Activated T-helper 2 cell treated with anti-CD3 and anti-CD28 coated beads, Interferon-gamma antibody, Interleukin-2, Interleukin-4, amounts not matched to agents 10 μg/mL and 5 μg/mL and 100 μg/mL, durations not matched to agents 14 hours and 24 hours and 36 hours (primary cell): ENCODE measurements at regions not wholly inside any gene's neighbourhood (a gene's known extent, or its start where the extent isn't known, plus 50 kb on each side); places are given as distances from the start of the nearest gene placed in this dataset.

Experiments used
- DNase-seq: peaks from one replicate; pipeline ENCODE4 v3.0.0; 2021; ENCODE audit warnings: low spot score
- H3K27ac Mint-ChIP-seq: one replicate; pipeline ENCODE4 v1.8.0; 2021; ENCODE audit warnings: mixed read lengths
- H3K27me3 Mint-ChIP-seq: one replicate; pipeline ENCODE4 v1.8.0; 2021; ENCODE audit warnings: low read depth, mixed read lengths
- H3K36me3 Mint-ChIP-seq: one replicate; pipeline ENCODE4 v1.8.0; 2021; ENCODE audit warnings: low read depth, mixed read lengths
- H3K4me1 Mint-ChIP-seq: one replicate; pipeline ENCODE4 v1.8.0; 2021; ENCODE audit warnings: low read depth, mixed read lengths
- H3K4me3 Mint-ChIP-seq: one replicate; pipeline ENCODE4 v1.8.0; 2021; ENCODE audit warnings: low read depth, mild to moderate bottlenecking, moderate library complexity, mixed read lengths
- H3K9me3 Mint-ChIP-seq: one replicate; pipeline ENCODE4 v1.8.0; 2021; ENCODE audit warnings: mixed read lengths
- intact Hi-C: fragments of 100-400 bp; cut with micrococcal nuclease; formaldehyde crosslinking; loops from one replicate; pipeline ENCODE4 v1.15.1; 2023

- Mint-ChIP-seq H3K36me3 (no peaks in the 10 kb centered on the region), H3K9me3 (no peaks in the 10 kb centered on the region), H3K27ac (no peak overlapping the region), H3K4me1 (no peaks in the 10 kb centered on the region), H3K27me3 (no peaks in the 10 kb centered on the region), H3K4me3 (no peak overlapping the region)
- intact Hi-C loops, result no loop called here
- no peak for DNase-seq
Observed at GRCh38 chr2:121015971-121016485, 269.0 kb downstream of the TFCP2L1 start.

- Mint-ChIP-seq H3K27ac (no peak overlapping the region), H3K4me1 (no peaks in the 10 kb centered on the region), H3K36me3 (no peaks in the 10 kb centered on the region), H3K9me3 (no peaks in the 10 kb centered on the region), H3K27me3 (no peaks in the 10 kb centered on the region), H3K4me3 (no peak overlapping the region)
- intact Hi-C loops, result no loop called here
- DNase-seq, result no peak
Observed at GRCh38 chr2:121017396-121017795, 267.6 kb downstream of the TFCP2L1 start.

- DNase-seq, result no peak
- intact Hi-C loops, result no loop called here
- Mint-ChIP-seq H3K4me1 (no peaks in the 10 kb centered on the region), H3K9me3 (no peaks in the 10 kb centered on the region), H3K4me3 (no peak overlapping the region), H3K36me3 (no peaks in the 10 kb centered on the region), H3K27ac (no peak overlapping the region), H3K27me3 (no peaks in the 10 kb centered on the region)
Observed at GRCh38 chr2:121018136-121019061, 266.6 kb downstream of the TFCP2L1 start.

- Mint-ChIP-seq H3K4me3 (no peak overlapping the region), H3K9me3 (peaks cover 3% of the 10 kb centered on the region), H3K27ac (no peak overlapping the region), H3K36me3 (no peaks in the 10 kb centered on the region), H3K4me1 (no peaks in the 10 kb centered on the region), H3K27me3 (no peaks in the 10 kb centered on the region)
- intact Hi-C loops, result no loop called here
- no peak for DNase-seq
Observed at GRCh38 chr2:121019071-121019470, 265.9 kb downstream of the TFCP2L1 start.

- H3K4me3 Mint-ChIP-seq, result no peak overlapping the region
- peaks cover 5% of the 10 kb centered on the region for H3K9me3 Mint-ChIP-seq
- intact Hi-C loops, result no loop called here
- no peaks in the 10 kb centered on the region for H3K4me1 Mint-ChIP-seq
- no peak for DNase-seq
- H3K36me3 Mint-ChIP-seq, result no peaks in the 10 kb centered on the region
- H3K27me3 Mint-ChIP-seq, result no peaks in the 10 kb centered on the region
- H3K27ac Mint-ChIP-seq, result no peak overlapping the region
Observed at GRCh38 chr2:121019756-121020155, 265.2 kb downstream of the TFCP2L1 start.

GRCh38 chr2:121021685-121022084, 263.3 kb downstream of the TFCP2L1 start:
- H3K36me3 Mint-ChIP-seq, result no peaks in the 10 kb centered on the region

GRCh38 chr2:121028577-121028976, 256.4 kb downstream of the TFCP2L1 start:
- Mint-ChIP-seq H3K27ac (no peak overlapping the region), H3K27me3 (no peaks in the 10 kb centered on the region)

More at GRCh38 chr2:121021685-121022084, 263.3 kb downstream of the TFCP2L1 start:
- intact Hi-C loops, result no loop called here
- DNase-seq, result no peak
- Mint-ChIP-seq H3K4me3 (no peak overlapping the region), H3K27me3 (no peaks in the 10 kb centered on the region), H3K9me3 (peaks cover 5% of the 10 kb centered on the region), H3K27ac (no peak overlapping the region), H3K4me1 (no peaks in the 10 kb centered on the region)

GRCh38 chr2:121030523-121030922, 254.5 kb downstream of the TFCP2L1 start:
- Mint-ChIP-seq H3K4me3 (no peak overlapping the region), H3K27ac (no peak overlapping the region), H3K36me3 (no peaks in the 10 kb centered on the region), H3K4me1 (no peaks in the 10 kb centered on the region), H3K9me3 (no peaks in the 10 kb centered on the region), H3K27me3 (no peaks in the 10 kb centered on the region)
- intact Hi-C loops, result no loop called here
- no peak for DNase-seq

More at GRCh38 chr2:121028577-121028976, 256.4 kb downstream of the TFCP2L1 start:
- intact Hi-C loops, result no loop called here
- Mint-ChIP-seq H3K4me3 (no peak overlapping the region), H3K9me3 (peaks cover 5% of the 10 kb centered on the region), H3K36me3 (no peaks in the 10 kb centered on the region), H3K4me1 (no peaks in the 10 kb centered on the region)
- DNase-seq, result no peak

GRCh38 chr2:121031568-121032340, 253.2 kb downstream of the TFCP2L1 start:
- intact Hi-C loops, result no loop called here
- no peaks in the 10 kb centered on the region for H3K9me3 Mint-ChIP-seq
- H3K27me3 Mint-ChIP-seq, result no peaks in the 10 kb centered on the region
- DNase-seq, result no peak
- H3K27ac Mint-ChIP-seq, result no peak overlapping the region
- no peaks in the 10 kb centered on the region for H3K36me3 Mint-ChIP-seq
- H3K4me3 Mint-ChIP-seq, result no peak overlapping the region
- H3K4me1 Mint-ChIP-seq, result no peaks in the 10 kb centered on the region

GRCh38 chr2:121033461-121033996, 251.5 kb downstream of the TFCP2L1 start:
- no peak overlapping the region for H3K27ac Mint-ChIP-seq
- no peaks in the 10 kb centered on the region for H3K36me3 Mint-ChIP-seq
- H3K9me3 Mint-ChIP-seq, result no peaks in the 10 kb centered on the region
- no peak overlapping the region for H3K4me3 Mint-ChIP-seq
- H3K27me3 Mint-ChIP-seq, result no peaks in the 10 kb centered on the region
- intact Hi-C loops, result no loop called here
- DNase-seq, result no peak
- no peaks in the 10 kb centered on the region for H3K4me1 Mint-ChIP-seq

GRCh38 chr2:121034551-121034950, 250.5 kb downstream of the TFCP2L1 start:
- Mint-ChIP-seq H3K27me3 (no peaks in the 10 kb centered on the region), H3K9me3 (no peaks in the 10 kb centered on the region), H3K36me3 (no peaks in the 10 kb centered on the region), H3K27ac (no peak overlapping the region), H3K4me1 (no peaks in the 10 kb centered on the region), H3K4me3 (no peak overlapping the region)
- intact Hi-C loops, result no loop called here
- no peak for DNase-seq

GRCh38 chr2:121036226-121036692, 248.7 kb downstream of the TFCP2L1 start:
- H3K4me3 Mint-ChIP-seq, result no peak overlapping the region
- no peaks in the 10 kb centered on the region for H3K27me3 Mint-ChIP-seq
- intact Hi-C loops, result no loop called here
- DNase-seq, result no peak
- no peaks in the 10 kb centered on the region for H3K9me3 Mint-ChIP-seq
- H3K27ac Mint-ChIP-seq, result no peak overlapping the region
- no peaks in the 10 kb centered on the region for H3K4me1 Mint-ChIP-seq
- H3K36me3 Mint-ChIP-seq, result no peaks in the 10 kb centered on the region
